ENCODE measurements at regions not wholly inside any gene's neighbourhood (a gene's known extent, or its start where the extent isn't known, plus 50 kb on each side); places are given as distances from the start of the nearest gene placed in this dataset.

DNA sequence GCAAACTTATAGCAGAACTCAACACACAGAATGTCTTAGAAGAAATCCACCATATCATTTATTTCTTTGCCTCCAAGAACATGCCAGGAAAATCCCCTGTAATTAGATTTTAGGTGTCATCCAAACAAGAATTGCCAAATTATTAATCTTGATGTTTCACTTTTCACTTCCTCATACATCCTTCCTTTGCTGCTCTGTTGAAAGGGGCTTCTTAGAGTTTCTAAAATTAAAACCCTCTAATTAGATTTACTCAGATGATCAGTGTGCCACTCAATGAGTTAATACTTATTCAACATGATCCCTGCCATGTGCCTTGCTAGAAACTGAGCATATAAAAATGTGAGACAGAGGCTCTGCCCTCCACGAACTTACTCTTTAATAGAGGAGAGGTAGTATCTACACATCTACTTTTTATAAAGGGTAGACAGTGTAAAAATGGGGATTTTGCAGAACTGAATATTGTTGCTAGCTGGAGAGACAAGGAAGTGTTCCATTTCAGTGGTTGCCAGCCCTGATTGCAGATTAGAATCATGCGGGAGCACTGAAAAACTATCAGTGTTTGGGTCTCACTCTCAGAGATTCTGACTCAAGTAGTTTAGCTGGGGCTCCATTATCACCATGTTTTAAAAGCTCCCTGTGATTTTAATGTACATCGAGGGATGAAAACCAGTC, 498.4 kb downstream of the TLE4 start:
- Histone ChIP-seq H3K9me3 (ENCODE audit: insufficient read depth in 2 of 2, low read depth in 1 of 2, low read length in 1 of 2) (no peaks in the 10 kb centered on the region), H3K4me1 (replicated peaks in 1 of 4; ENCODE audit: control insufficient read depth in 3 of 4, insufficient read depth in 4 of 4, low read length in 3 of 4) (no peaks in the 10 kb centered on the region), H3K27ac (ENCODE audit: low read depth, low read length) (no peak overlapping the region), H3K23ac (ENCODE audit: insufficient read length) (no peak overlapping the region), H2BK120ac (replicated peaks; ENCODE audit: low read depth, low read length) (no peak overlapping the region), H2AK5ac (ENCODE audit: low read depth, low read length) (no peak overlapping the region), H4K20me1 (replicated peaks in 1 of 2; ENCODE audit: control insufficient read depth in 1 of 2, insufficient read depth in 2 of 2, low read length in 2 of 2) (no peaks in the 10 kb centered on the region), H2AFZ (ENCODE audit: low read length) (no peak overlapping the region), H2BK20ac (ENCODE audit: low read length) (no peak overlapping the region), H3K56ac (replicated peaks; ENCODE audit: insufficient read length, low read depth, low read length) (no peak overlapping the region), H4K91ac (replicated peaks; ENCODE audit: insufficient read length, low read length) (no peak overlapping the region), H4K8ac (ENCODE audit: extremely low read depth, insufficient read depth, low read length) (no peak overlapping the region), H3K23me2 (ENCODE audit: low read depth, low read length) (no peaks in the 10 kb centered on the region), H4K5ac (ENCODE audit: insufficient read length, low read depth, low read length) (no peak overlapping the region), H3K4me3 (ENCODE audit: extremely low read depth in 1 of 4, insufficient read depth in 2 of 4, low read depth in 3 of 4, low read length in 4 of 4) (no peak overlapping the region), H2BK12ac (ENCODE audit: low read depth, low read length) (no peak overlapping the region), H2BK5ac (ENCODE audit: low read depth, low read length) (no peak overlapping the region), H2BK15ac (ENCODE audit: low read length) (no peak overlapping the region), H3K18ac (ENCODE audit: extremely low read depth, low read length) (no peak overlapping the region), H3K4ac (replicated peaks; ENCODE audit: insufficient read length, low read depth, low read length) (no peak overlapping the region), H3K79me2 (ENCODE audit: control insufficient read depth in 1 of 2, insufficient read depth in 2 of 2, low read length in 2 of 2) (no peaks in the 10 kb centered on the region), H3K27me3 (replicated peaks in 1 of 4; ENCODE audit: control insufficient read depth in 3 of 4, extremely low read depth in 1 of 4, insufficient read depth in 3 of 4, low read length in 3 of 4) (no peaks in the 10 kb centered on the region), H3K14ac (ENCODE audit: insufficient read length) (no peak overlapping the region), H3K79me1 (ENCODE audit: low read depth, low read length) (no peaks in the 10 kb centered on the region), H3K4me2 (ENCODE audit: insufficient read depth in 1 of 2, low read depth in 2 of 2, low read length in 2 of 2) (no peak overlapping the region), H3K9ac (replicated peaks in 1 of 4; ENCODE audit: extremely low read depth in 1 of 4, low read depth in 3 of 4, low read length in 3 of 4) (no peak overlapping the region), H3K36me3 (ENCODE audit: control insufficient read depth in 2 of 4, insufficient read depth in 4 of 4, low read length in 3 of 4) (no peaks in the 10 kb centered on the region)
- ChIA-PET POLR2A (ENCODE audit: partially characterized antibody) (no interaction called here), CTCF (ENCODE audit: partially characterized antibody) (no interaction called here)
- TF ChIP-seq BCL11A (IDR thresholded peaks at IDR 0.05; ENCODE audit: low read depth in 2 of 2, low read length in 2 of 2) (no peak), TBP (IDR thresholded peaks at IDR 0.05; ENCODE audit: low read depth, low read length) (no peak), CREB1 (IDR thresholded peaks at IDR 0.05) (no peak), NANOG (IDR thresholded peaks at IDR 0.05; ENCODE audit: insufficient read depth, low read depth, low read length, poor library complexity, severe bottlenecking) (no peak), NRF1 (IDR thresholded peaks at IDR 0.05; ENCODE audit: low read depth, low read length) (no peak), RXRA (IDR thresholded peaks at IDR 0.05; ENCODE audit: insufficient read depth, low read depth, low read length) (no peak), GABPA (IDR thresholded peaks at IDR 0.05; ENCODE audit: borderline replicate concordance, insufficient read depth, low read length) (no peak), HDAC2 (IDR thresholded peaks at IDR 0.05; ENCODE audit: borderline replicate concordance in 1 of 2, low read depth in 2 of 2, low read length in 2 of 2) (no peak), KDM4A (IDR thresholded peaks at IDR 0.05; ENCODE audit: low read depth, low read length, severe bottlenecking) (no peak), RFX5 (IDR thresholded peaks at IDR 0.05; ENCODE audit: borderline replicate concordance, low read depth, low read length) (no peak)
- TF ChIP-seq, protein P1, sequence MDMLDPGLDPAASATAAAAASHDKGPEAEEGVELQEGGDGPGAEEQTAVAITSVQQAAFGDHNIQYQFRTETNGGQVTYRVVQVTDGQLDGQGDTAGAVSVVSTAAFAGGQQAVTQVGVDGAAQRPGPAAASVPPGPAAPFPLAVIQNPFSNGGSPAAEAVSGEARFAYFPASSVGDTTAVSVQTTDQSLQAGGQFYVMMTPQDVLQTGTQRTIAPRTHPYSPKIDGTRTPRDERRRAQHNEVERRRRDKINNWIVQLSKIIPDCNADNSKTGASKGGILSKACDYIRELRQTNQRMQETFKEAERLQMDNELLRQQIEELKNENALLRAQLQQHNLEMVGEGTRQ (IDR thresholded peaks at IDR 0.05; ENCODE audit: low read length), result no peak
- TF ChIP-seq, protein P2, sequence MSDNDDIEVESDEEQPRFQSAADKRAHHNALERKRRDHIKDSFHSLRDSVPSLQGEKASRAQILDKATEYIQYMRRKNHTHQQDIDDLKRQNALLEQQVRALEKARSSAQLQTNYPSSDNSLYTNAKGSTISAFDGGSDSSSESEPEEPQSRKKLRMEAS (IDR thresholded peaks at IDR 0.05), result no peak
- WGBS, 2 experiments (ENCODE audit: extremely low coverage in 1 of 2, insufficient coverage in 1 of 2, insufficient read length in 1 of 2, insufficient replicate concordance in 2 of 2, low coverage in 1 of 2, low lambda C conversion rate in 2 of 2, missing lambda C conversion rate in 1 of 2), result 93% methylated on average over 3 of the region's 3 CpGs; no CpG with 5 or more reads in 1 of the 2 experiments
- DNase-seq (ENCODE audit: low read depth in 1 of 2, low spot score in 2 of 2) (no peak), FAIRE-seq (no peak)
